Fibroblast of skin of left quadriceps (primary cell): ENCODE measurements at regions not wholly inside any gene's neighbourhood (a gene's known extent, or its start where the extent isn't known, plus 50 kb on each side); places are given as distances from the start of the nearest gene placed in this dataset.

Experiments
- DNase-seq, 2 experiments: peaks; one replicate each; pipeline ENCODE4 v3.0.0-alpha.2; 2013; ENCODE audit warnings: low read depth in 2 of 2

DNA sequence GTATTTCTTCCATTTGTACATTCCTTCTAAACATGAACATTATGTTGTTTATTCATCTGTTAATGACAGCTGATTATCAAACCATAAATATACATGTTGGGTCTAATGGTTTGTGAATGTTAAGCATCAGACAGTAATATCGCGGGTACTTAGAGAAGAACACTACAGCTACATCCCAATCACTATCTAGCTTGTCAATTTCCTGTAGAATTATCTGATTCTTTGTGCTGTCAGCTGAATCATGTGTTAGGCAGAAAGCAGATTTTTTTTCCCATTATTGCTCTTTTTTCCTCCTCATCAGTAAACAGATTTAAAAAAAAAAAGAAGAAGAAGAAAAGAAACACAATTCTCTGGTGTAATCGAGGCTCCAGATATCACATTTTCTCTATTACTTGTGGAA, 183.6 kb upstream of the CTBP2 start:
- no peak for DNase-seq

DNA sequence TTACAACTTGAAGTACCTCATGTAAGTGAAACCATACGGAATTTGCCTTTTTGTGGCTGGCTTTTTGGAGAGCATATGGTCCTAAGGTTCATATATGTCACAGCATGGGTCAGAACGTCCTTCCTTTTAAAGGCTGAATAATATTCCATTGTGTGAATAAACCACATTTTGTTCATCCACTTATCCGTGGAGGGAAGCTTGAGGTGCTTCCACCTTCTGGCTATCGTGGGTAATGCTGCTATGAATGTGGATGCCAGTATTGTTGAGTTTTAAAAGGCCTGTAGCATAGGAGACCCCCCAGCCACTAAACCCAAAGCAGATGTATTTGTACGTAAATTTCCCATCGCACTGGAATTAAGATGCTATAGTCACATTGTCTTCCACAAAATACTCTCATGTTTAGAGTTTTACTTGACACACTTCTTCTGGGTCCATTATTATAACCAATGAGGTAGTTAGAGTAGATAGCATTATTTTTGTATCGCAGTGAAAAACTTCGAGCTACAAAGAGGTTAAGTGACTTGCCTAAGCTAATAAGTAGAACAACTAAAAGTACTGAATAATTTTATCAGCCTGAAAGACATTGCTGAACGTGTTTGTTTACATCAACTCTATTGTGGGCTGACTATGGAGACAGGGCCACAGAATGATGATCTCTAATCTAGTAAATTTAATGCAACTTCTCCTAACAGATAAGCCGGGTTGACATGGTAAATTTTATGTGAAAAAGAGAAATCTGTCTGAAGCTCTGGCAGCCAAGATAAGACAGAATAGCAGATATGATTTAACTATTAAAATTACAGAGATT, 183.0 kb upstream of the CTBP2 start:
- DNase-seq, result no peak

DNA sequence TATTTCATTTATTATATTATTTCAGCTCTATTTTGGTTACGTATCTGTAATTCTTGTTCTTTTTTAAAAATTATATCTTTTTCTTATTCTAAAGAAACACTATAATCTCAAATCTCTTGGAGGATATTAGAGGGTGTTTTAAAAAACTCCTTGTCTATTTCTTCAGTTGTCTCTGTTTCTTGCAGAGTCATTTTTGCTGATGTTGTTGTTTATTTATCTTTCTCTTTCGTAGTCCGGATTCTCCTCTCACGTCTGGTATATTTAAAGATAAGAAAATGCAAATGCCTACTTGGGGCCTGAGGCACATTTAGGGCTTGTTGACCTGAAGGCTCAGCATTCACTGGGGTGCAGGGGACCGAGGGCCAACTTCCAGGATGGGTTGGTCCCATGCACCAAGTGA, 181.2 kb upstream of the CTBP2 start:
- DNase-seq, result no peak

DNA sequence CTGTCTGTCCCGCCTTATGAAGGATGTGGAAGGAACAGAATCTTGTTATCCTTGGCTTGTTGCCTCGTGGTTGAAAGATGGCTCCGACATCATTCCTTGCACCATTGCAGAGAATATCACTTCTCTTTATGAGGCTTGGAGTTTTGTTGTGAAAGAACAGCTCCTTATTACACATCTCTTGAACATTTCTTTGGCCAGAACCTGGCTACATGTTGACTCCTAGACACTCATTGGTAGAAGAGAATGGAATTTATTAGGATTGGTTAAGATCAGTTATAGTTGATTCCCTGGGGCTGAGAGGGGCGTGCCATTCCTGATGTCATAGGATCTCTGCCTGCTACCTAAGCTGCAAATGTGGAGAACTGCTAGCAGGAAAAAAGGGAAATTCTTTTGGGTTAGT, 180.5 kb upstream of the CTBP2 start:
- DNase-seq, result peak in 1 of 2 experiments; percentile 6

DNA sequence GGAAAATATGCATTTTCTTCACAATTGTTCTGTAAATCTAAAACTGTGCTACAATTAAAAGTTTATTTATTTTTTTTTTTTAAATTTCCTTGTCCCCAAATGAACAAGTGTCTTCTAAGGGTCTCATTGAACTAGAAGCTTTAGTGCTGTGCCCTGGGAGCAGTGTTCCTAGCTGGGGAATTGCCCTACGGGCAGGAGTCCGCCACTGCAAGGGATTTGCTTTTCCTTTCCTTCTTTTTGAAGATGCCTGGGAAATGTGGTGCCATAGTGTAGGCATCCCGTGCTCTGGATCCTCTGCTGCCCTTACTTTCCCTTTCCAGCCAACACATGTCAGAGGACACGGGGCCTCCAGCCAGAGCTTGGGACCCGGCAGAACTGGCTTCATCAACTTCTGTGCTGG, 177.1 kb upstream of the CTBP2 start:
- DNase-seq, result no peak

DNA sequence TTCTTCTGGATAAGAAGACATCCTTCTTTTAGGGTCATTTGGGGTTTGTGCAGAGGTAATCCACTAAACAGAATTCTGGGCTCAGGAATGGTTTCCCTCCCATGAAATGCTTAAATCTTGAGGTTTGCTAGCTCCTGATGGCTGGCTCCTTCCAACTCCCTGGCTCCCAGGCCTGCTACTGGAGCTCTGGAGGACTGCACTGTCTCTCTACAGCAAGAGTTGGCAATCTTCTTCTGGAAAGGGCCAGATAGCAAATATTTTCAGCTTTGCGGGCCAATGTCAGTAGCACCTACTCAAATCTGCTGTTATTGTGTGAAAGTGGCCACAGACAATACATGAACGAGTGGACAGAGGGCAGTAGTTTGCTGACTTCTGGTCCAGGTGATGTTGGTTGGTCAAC, 174.2 kb upstream of the CTBP2 start:
- DNase-seq, result no peak

DNA sequence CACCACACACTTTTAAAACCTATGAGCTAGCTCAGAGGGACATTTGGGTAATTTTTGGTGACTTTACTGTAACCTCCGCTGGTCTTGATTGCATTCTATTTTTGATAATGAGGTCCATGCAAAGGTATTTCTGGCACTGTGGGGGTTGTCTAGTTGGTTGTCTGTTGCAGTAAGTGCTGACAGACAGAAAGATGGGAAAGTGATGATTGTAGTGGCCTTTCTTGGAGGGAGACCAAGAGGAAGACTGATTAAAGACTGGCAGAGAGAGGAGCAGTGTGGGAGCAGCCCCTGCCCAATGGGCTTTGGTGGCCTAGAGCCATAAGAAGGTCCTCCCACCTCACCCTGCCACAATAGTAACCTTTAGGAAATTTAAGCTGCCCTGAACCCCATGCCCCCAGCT, 173.4 kb upstream of the CTBP2 start:
- DNase-seq, result no peak

DNA sequence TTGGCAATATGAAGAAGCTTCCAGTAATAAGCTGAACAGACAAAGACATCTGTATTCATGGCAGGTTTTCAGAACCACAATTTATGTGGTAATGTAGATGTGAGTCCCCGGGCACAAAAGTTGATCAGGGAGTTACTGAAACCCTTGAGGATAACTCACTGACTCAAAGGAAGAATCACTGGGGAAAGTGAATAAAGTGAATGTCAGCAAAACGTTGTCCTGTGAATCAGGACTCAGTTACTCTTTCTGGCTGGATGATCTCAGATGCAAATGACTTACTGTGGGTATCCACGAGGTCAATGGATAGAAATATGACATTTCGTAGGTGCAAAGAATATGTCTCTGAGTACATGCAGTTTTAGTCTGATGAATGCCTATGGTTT, 172.8 kb upstream of the CTBP2 start:
- DNase-seq, result no peak

DNA sequence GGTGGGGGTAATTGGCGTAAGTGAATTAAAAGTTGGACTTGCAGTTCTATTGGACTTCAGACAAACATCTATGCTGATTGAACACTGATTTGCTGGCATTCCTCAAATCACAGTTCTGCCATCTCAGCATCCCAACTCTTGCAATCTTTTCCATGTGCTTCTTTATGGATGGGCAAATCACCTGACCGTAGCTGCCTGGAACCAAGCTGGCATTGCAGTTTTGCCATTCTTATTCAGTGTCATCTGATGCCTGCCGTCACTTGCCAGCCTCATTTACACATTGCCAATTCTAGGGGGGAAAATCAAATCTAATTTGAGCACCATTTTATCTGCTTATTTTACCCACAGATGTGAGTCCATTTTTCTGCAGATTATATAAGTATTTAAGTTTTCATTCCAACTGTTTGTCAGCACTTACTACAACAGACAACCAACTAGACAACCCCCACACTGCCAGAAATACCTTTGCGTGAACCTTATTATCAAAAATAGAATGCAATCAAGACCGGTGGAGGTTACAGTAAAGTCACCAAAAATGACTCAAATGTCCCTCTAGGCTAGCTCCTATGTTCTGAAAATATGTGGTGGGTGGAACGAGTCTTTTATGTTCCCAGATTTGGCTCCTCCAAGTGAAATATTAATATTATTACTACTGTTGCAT, 172.3 kb upstream of the CTBP2 start:
- no peak for DNase-seq

DNA sequence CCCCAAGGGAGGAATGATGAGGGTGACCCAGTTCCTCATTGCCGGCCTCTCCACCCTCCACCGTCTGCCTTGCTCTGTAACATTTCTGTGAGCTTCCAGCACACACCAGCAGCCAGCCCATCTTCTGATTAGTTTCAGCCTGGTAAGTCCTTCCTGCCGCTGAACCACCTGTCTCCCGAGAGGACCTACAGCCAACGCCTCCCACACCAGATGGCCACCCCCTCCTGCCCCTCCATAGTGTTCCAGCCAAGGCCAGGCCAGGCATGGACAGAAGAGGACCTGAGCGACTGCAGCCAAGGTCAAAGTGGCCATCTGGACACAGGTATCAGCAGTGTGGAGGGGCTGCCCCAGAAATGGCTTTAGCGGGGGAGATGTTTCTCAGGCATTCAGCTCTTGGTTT, 170.7 kb upstream of the CTBP2 start:
- no peak for DNase-seq

DNA sequence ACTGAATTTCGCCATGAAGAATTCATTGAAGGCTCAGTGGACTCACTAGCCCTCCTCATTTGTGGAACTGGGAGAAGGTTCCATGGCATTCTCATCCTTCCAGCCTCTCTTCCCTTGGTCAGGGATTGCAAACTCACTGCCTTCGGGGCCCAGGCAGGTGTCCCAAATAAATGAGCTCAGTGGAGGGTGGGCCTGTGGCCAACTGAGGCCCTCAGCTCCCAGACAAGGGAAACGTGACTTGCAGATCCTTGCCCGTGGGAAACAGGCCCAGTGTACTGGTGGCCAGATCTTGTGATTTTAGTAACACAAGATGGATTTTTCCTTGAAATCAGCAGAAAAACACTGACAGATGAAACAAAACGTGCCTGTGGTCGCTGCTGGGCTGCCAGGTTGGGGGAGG, 168.7 kb upstream of the CTBP2 start:
- no peak for DNase-seq

DNA sequence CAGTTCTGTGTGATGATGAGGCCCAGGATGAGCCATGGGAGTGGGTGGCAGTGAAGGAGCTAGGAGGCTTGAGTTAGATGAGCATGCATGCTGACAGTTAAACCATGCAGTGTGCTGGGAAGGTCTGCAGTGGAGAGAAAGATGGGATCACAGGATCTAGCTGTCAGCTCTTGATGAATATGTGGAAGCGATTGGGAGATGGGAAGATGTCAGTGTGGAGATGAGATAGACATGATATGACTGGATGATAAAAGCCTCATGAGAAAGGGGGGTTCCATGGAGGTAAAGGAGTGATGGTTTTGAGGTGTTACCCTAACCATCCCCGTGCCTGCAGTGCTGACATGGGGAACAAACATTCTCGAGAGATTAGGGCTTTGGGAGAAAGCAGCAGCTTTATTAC, 165.0 kb upstream of the CTBP2 start:
- no peak for DNase-seq

DNA sequence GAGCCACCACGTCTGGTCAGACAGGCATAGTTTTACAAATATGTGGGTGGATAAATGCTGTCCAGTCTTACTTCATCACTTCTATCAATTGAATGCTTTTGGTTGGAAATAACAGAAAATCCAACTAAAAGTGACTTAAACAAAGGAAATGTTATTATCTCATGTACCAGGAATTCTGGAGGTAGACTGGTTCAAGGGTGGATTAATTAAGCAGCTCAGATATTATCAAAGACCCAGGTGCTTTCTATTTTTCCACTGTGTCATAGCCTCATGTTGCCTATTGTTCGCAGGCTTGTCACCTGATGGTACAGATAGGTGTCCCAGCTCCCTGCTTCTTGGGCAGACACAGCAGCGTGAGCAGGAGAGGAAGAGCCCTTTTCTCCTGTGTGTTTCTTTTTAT, 156.1 kb upstream of the CTBP2 start:
- no peak for DNase-seq

DNA sequence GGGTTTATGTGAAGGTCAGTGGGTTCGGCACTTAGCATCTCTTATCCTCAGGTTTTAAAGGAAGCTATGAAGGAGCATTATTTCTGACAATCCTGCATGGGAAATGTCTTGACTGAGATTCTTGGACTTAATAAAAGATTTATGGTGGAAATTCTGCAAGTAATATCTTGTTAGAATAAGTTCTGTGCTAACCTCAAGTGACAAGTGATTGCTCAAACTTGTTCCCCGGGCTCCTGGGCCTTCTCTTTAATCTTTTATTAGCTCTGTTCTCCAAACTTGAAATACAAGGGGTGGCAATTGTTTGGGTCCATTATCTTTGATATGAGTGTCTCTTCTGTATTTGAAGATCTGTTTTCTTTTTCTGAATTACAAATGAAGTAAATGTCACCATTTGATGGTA, 140.6 kb upstream of the CTBP2 start:
- no peak for DNase-seq

DNA sequence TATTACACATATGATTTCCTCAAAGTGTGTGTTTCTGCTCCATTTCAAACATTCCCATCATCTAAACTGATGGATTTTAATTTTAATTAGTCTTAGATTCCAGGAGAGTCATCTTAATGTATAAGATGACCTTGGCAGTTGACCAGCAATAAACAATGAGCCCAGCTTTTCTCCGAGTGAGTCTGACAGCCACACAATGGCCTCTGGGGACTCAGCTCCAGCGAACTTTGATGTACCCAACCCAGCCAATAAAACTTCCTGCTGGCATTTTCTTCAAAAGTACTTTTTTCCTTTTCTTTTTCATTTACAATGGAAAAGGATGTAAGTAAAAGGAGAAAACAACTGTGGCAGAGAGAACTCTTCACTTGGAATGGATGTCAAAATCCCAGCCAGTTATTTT, 139.1 kb upstream of the CTBP2 start:
- no peak for DNase-seq

DNA sequence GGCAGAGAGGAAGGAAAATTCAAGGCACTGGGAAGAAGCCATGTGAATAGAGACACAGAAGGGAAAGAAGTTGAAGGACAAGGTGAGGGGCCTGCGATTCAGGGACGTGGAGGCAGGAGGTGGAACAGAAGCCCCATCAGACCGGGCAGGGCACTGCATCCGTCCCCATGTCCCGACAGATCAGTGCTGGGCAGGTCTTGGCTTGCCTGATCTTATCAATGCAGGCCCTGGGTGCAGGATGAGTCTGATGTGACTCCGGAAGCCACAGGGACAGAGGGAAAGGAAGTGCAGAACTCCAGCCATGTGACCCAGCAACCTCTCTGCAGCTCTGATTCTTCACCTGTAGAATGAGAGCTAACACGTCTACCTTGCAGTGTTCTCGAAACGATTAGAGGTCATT, 136.2 kb upstream of the CTBP2 start:
- no peak for DNase-seq

DNA sequence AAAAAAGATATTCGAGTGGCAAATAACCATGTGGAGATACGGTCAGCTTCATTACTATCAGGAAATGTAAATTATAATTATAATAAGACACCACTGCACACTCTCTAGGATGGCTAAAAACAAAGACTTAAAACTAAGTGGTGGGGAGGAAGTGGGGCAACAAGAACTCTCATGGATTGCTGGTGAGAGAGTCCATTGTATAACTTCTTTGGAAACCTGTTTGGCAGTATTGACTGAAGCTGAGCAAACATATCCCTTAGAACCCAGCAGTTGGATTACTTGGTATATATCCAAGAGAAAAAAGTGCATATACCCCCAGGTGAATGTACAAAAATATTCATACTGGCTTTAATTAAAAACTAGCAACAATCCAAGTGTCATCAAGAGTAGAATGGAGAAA, 133.7 kb upstream of the CTBP2 start:
- no peak for DNase-seq

DNA sequence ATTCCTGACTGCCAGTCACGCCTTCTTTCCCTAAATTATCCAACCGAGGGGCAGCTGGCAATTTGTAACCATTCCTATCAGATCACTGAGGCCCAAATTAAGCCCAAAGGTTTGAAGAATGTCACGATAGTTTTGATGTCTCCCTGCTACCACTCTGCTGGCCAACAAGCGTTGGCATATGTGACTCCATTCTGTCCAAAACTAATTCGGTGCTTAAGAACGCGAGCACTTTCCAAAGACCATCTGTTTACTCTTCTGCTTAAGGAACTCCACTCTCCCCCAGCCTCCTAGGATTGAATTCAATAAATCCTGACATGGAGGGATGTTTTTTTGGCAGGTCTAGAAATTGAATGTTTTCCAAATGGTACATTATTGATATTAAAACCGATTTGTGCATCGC, 131.5 kb upstream of the CTBP2 start:
- no peak for DNase-seq

DNA sequence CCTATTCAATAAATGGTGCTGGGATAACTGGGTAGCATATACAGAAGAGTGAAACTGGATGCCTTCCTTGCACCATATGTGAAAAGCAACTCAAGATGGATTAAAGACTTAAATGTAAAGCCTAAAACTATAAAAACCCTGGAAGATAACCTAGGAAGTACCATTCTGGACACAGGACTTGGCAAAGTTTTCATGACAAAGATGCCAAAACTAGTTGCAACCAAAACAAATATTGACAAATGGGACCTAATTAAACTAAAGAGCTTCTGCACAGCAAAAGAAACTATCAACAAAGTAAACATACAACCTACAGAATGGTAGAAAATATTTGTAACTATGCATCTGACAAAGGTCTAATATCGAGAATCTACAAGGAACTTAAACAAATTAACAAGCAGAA, 129.1 kb upstream of the CTBP2 start:
- no peak for DNase-seq

DNA sequence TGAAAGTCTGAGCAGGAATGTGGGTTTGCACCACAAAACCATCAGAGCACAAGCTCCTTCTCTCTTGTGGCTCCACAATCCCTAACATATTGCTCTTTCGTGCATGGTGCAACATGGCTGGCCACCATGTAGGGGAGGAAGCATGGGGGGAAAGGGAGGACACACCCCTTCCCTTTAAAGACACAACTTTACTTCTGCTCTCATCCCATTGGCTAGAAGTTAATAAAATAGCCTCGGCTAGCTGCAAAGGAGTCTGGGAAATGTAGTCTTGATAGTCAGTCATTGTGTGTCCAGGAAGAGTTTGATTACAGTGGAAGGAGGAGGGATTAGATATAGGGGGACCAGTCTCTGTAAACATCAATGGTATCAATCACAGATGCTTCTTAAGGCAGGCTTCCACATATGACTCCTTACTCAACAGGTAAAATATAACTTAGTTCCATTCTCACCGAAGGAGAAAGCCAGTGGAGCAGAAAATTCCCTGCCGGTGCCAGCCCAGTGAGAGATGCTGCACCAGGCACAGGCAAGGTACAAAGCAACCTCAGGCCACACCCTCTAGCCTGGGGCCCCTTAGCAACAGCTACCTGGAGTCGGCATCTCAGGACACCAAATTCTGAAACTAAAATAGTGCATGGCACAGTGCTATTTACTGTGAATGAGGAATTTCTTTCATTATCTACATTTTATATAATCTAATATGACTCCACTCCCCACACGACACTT, 124.7 kb upstream of the CTBP2 start:
- DNase-seq, result no peak

DNA sequence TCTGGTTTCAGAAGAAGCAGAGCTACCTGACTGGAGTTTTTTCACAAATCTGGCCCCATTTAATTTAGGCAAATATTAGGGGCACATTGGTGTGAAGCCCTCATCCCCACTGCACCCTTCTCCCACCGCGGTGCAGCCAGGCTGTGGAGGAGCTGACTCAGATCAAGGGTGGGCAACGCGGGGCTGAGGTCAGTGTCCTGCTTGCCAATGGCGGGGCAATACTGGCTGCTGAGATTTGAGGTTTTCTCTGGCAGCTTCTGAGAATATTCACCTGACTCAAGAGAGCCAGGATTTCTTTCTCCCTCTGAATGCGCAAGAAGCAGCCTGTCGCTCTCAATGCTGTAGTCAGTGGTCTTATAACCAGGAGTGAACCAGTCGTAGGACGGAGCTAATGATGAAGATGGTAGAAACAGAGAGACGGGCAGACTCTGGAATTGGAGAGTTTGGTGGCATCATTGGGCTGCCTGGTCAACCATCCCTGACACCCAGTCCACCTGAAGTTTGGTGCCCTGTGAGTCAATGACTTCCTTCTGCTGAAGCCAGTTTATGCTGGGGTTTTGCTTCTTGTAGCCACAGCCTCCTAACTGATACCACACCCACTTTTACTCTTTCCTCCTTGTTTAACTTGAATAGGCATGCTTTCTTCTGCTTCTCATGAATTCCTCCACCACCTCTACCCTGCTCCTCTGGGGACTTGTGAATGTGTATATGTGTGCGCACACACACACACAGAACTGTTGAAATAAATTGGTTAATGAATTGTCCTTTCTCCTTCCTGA, 123.7 kb upstream of the CTBP2 start:
- DNase-seq, result no peak

DNA sequence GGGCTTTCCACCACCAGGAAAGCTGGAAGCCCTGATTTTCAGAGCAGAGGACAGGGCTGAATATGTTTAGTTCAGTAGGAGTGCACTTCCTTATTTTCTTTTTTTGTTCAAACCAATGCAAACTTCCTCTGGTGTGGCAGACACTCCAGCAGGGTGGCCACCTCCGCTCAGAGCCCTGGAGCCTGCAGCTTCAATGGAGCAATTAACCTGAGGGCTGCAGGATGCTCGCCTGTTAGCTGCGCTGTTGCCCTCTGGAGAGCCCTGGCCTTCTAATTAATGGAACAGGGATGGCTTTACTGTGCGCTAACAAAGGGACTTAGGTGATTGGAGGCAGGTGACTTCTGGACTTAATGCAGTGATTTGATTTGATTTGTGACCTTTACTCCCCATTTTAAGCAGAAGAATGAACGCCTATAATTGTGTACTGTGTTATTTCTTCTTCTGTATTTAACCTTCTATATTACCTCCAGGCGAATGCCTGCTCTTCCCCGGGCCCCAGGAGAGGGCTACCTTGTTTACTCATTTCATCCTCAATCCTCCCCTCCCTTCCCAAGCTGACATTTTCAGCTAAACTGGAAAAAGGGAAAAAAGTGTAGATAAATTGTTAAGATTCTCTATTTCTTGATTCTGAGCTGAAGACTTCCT, 123.0 kb upstream of the CTBP2 start:
- no peak for DNase-seq
